Activated naive CD4-positive, alpha-beta T cell treated with anti-CD3 and anti-CD28 coated beads, Interleukin-2, amount 50 U/mL, for 16 hours (primary cell): ENCODE measurements at regions not wholly inside any gene's neighbourhood (a gene's known extent, or its start where the extent isn't known, plus 50 kb on each side); places are given as distances from the start of the nearest gene placed in this dataset.
"Not testable (repeated sequence)": the region's sequence is repeated elsewhere in the genome, so short reads cannot be mapped to it uniquely, and the experiment has no call there.

Experiments used
- DNase-seq: peaks from one replicate; pipeline ENCODE4 v3.0.0-alpha.2; 2020

DNA sequence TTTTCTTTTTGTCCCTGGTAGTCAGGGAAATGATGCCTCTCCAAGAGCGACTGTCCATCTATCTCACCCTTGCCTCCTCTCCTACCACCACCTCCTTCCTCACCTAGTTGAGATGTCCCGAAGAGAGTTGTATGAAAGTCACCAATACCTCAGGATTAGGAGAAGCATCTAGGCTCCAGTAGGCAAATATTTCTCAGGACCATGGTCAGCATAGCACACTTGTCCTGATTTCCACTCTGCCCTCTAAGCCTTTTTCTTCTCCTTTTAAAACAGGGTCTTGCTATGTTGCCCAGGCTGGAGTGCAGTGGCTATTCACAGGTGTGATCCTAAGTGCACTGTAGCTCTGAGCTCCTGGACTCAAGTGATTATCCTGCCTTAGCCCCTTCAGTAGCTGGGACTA is 268.4 kb upstream of the PELI2 start:
- no peak for DNase-seq

DNA sequence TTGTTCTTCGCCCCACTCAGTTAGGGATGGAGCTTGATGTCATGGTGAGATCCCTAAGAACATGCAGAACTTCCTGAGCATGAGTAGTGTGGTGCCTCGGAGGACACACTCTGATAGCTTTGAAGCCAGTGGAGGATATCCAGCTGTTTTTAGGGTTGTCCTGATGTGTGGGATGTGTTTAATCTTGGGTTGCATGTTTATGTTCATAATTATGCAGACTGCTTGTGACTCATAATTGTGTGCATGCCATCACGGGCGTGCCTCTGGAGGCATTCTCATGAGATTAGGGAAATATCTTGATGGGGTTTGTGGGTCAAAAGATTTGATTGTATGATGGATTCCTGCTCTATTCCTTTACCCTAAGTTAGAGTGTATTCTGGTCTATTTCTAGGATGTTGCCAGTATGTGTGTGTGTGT is 267.4 kb upstream of the PELI2 start:
- no peak for DNase-seq

DNA sequence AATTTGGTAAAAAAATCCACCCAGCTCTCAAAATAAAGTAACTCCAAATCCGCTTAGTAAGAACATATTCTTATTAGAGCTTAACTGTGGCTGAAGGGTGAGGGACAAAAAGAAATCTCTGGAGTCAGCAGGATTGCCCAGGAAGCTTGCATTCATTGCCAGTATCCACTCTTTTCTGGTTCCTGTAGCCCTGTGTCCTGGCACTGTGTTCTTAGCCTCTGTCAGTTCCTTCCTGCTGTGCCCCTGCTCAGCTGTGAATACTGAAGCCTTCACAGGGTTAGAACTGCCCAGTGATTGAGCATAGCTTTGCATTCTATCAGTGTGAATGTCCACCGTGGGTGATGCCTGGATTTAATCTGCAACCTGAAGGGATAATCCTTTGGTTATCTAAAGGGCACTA is 266.9 kb upstream of the PELI2 start:
- DNase-seq: no peak

- DNase-seq: no peak
These were observed 266.2 kb upstream of the PELI2 start for GRCh38 chr14:55851961-55852360.

- no peak for DNase-seq
These were observed 262.5 kb upstream of the PELI2 start for GRCh38 chr14:55855751-55856150.

GRCh38 chr14:55858604-55859003 is 259.6 kb upstream of the PELI2 start:
- no peak for DNase-seq

DNA sequence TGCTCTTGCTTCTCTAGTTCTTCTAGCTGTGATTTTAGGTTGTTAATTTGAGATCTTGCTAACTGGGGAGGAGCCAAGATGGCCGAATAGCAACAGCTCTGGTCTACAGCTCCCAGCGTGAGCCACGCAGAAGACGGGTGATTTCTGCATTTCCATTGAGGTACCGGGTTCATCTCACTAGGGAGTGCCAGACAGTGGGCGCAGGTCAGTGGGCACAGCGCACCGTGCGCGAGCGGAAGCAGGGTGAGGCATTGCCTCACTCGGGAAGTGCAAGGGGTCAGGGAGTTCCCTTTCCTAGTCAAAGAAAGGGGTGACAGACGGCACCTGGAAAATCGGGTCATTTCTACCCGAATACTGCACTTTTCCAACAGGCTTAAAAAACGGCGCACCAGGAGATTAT is 256.6 kb upstream of the PELI2 start:
- not testable (repeated sequence) for DNase-seq

DNA sequence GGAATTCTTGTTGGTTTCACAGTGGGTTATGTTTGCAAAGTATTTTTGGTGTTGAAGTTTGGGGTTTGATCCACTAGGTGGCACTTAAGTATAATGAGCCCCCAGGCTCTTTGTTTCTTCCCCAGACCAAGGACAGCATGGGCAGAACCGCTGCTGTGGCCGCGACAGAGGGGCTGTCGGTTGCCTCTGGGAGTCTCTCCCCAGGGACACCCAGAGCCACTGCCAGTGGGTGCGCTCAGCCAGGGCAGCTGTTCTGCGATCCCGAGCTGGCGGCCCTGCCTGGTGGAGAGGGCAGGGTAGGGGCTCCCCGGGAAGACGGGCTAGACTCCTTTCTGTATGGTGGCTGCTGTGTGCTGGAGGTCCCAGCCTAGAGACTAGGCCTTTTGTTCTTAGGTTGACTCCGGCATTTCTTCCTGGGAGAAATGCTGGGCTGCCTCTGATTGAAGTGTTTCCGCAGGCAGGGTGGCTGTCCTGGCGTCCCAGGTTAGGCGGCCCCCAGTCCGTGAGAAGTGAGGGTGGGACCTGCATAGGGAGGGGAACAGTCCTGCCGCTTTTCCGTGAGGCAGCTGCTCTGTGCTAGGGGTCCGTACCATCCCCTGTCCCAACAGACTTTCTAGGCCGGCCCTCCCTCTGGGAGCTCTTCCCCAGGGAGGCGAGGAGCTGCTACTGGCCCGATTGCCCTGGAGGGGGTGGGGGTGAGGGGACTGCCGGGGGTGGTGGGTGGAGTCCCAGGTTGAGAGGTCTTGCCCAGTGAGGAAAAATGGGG is 253.1 kb upstream of the PELI2 start:
- no peak for DNase-seq

GRCh38 chr14:55867311-55867710 is 250.9 kb upstream of the PELI2 start:
- DNase-seq: no peak

DNA sequence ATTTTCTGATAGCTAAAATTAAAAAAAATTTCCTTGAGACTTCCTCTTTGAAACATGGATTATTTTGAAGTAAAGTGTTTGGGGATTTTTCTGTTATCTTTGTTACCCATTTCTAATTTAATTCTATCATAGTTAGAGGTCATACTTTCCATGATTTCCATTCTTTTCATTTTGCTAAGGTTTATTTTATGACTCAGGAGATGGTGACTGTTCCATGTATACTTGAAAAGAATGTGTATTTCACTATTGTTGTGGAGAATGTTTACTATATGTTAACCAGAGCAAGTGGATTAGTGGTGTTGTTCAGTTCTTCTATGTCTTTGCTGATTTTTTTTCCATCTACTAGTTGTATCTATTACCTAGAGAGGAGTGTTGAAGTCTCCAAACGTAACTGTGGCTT is 250.5 kb upstream of the PELI2 start:
- DNase-seq: no peak

DNA sequence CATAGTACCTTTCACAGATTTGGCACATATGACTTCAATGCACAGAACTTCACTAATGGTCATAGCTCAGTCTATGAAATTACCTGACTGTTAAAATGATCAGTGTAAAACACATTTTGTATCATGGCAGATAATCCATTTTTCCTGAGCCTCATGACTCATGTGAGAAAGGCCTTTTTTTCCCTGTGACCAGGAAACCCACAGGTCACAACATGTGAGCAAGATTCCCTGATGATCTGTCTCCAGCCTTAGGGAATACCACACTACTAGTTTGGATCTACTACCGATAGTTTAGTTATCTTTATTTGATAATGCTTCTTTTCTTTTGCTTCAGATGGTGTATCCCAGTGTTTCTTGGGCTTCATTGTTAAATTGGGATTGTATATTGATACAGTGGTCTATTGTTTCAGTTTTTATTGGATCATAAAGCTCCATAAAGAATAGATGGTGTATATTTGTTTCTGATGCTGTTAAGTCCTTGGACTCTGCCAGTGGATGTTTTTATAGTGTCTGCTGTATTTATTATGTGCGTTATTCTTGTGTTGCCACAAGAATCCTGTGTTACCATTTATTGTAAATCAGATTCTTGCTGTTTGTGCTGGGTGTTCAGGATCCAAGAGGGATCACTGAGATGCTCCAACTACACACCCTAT is 248.7 kb upstream of the PELI2 start:
- DNase-seq: no peak

GRCh38 chr14:55873169-55873568 is 245.0 kb upstream of the PELI2 start:
- no peak for DNase-seq

GRCh38 chr14:55874785-55875184 is 243.4 kb upstream of the PELI2 start:
- no peak for DNase-seq

DNA sequence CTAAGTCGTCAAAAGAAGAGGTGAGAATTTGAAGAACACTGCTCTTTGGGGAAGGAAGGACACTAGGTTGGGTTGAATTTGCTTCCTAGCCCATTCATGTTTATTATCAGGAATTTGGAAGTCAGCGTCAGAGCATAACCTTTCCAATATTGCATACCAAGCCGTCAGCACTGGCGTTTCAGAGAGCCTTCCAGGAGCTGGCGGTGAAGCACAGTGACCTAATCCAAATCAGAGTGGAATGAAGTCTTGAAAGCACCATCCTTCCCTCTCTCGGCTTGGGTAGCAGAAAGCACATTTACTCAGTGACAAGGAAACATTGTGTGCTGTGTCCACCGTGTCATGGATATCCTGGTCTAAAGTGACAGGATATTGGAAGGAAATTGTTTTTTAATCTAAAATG is 240.3 kb upstream of the PELI2 start:
- DNase-seq: no peak

DNA sequence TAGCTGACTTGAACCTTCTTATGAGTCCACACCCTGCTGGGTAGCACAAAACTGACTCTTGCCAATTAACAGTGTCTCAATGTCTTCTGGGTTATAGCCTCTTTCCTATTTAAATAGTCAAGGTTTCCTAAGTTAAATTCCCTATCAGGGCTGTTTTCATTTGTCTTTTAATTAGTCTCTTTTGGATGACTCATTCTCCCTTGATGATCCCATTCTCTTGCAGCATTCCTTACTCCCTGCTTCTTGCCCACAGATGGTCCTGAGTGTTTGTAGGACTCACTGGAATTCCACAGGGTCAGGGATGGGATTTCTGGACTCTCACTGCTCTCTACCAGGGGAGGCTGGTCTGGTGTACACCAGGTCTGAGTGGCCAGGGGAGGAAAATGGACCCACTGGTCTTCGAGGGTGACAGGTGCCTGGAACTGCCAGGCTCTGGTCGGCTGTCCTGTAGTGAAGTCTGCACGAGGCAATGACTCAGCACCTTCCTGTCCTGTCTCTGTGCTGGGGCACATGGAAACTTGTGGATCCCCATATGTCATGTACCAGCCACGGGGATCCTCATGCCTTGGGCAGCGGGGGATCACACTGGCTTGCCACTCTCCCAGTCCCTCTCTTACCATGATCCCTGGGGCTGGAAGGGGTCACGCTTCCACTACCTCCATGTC is 236.5 kb upstream of the PELI2 start:
- DNase-seq: no peak

GRCh38 chr14:55884819-55885218 is 233.4 kb upstream of the PELI2 start:
- DNase-seq: no peak

GRCh38 chr14:55889124-55889523 is 229.1 kb upstream of the PELI2 start:
- no peak for DNase-seq

DNA sequence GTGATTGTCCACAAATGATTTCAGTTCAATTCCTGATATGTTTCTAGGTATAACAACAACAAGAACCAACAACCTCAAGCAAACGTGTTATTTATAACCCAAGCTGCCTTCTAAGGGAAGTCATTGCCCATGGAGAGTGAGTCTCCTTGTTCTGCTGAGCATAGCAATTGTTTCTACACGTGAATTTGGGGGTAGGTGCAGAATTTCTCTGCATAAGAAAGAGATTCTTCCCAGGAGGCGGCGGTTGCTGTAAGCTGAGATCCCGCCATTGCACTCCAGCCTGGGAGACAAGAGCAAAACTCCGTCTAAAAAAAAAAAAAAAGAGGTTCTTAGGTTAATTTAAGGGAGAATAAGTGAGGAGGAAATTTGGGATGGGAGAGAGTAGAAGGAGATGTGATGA is 226.5 kb upstream of the PELI2 start:
- DNase-seq: no peak

DNA sequence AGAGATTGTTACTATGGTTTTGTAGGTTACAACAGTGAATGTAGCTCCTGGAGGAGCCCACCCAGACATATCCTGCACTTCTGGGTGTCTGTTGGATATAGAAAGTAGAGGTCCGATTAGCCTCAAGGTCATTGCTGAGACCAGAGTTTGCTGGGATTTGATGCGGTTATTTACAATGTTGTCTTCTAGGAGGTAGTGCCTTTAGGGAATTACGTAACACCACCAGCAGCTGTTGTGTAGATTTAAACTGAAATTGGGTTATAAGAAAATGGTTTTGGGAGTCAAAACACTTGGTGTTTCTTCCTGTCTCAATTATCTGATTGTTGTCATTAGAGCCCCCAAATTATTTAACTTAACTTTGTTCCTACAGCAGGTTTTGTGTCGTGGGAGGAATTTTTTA is 225.3 kb upstream of the PELI2 start:
- DNase-seq: no peak

- no peak for DNase-seq
These were observed 224.5 kb upstream of the PELI2 start for GRCh38 chr14:55893705-55894104.

- no peak for DNase-seq
These were observed 221.2 kb upstream of the PELI2 start for GRCh38 chr14:55897031-55897430.

- DNase-seq: no peak
These were observed 219.3 kb upstream of the PELI2 start for GRCh38 chr14:55898938-55899337.

GRCh38 chr14:55899531-55899930 is 218.7 kb upstream of the PELI2 start:
- no peak for DNase-seq

DNA sequence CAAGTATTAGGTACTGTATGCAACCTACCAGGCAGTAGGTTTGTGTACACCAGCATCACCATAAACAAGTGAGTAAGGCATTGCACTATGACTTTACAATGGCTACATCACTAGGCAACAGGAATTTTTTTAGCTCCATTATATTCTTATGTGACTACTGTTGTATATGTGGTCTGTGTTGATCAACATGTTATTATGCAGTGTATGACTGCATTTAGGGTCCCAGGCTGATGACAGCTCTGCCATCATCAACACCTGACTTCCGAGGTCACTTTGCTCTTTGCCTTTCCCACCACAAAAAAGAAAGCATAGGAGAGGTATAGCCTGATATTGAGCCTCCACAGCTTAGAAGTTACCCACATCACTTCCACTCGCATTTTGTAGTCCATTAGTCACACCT is 217.5 kb upstream of the PELI2 start:
- DNase-seq: no peak
